GM12878 (cell line): ENCODE measurements at regions not wholly inside any gene's neighbourhood (a gene's known extent, or its start where the extent isn't known, plus 50 kb on each side); places are given as distances from the start of the nearest gene placed in this dataset.
A peak's percentile ranks its signal among the peaks of the same experiment; 100 is the strongest.

Experiments
- ATAC-seq: fragments of 200-7000 bp; cut with Tn5 transposase; 3 replicates; pipeline ENCODE4 v1.9.1; 2020; ENCODE audit warnings: mild to moderate bottlenecking, moderate library complexity
- BruUV-seq: library from RNA; stranded (reverse); fragments of 400-500 nt; replicated peaks from 2 replicates; lab custom pipeline; 2021; lab: Mats Ljungman, UMichigan
- CTCF ChIA-PET: fragments of 300-600 bp; sonication (Branson Sonifier 250); formaldehyde crosslinking; extraction: SDS; loops from one replicate; lab custom pipeline; 2021; ENCODE audit warnings: inconsistent platforms; lab: Yijun Ruan, JAX
- POLR2A ChIA-PET: fragments of 350-600 bp; formaldehyde crosslinking; extraction: SDS; loops from one replicate; lab custom pipeline; 2021; ENCODE audit warnings: inconsistent platforms; lab: Charles Lee
- RAD21 ChIA-PET: fragments of 300-600 bp; sonication (Branson Sonifier 250); formaldehyde crosslinking; loops from one replicate; lab custom pipeline; 2023; ENCODE audit warnings: antibody characterized with exemption; ENCODE audit not compliant: unreplicated experiment; lab: Charles Lee
- SMC1A ChIA-PET: fragments of 300-600 bp; sonication (Branson Sonifier 250); formaldehyde crosslinking; loops from one replicate; lab custom pipeline; 2023; ENCODE audit not compliant: unreplicated experiment, uncharacterized antibody; lab: Charles Lee
- DNase-seq: peaks from one replicate; pipeline ENCODE4 v3.0.0-alpha.2; 2011; ENCODE audit warnings: low read depth, low spot score
- FAIRE-seq: peaks from 3 replicates; lab custom pipeline; 2011; peaks lifted over from hg19 to GRCh38; lab: Jason Lieb, UNC
- H2AFZ ChIP-seq: 2 replicates; pipeline ENCODE4 v1.6.0; 2011; ENCODE audit warnings: low read depth, low read length, control low read depth; ENCODE audit not compliant: control insufficient read depth
- H3K27ac ChIP-seq: 2 replicates; pipeline ENCODE4 v1.5.1; 2011; ENCODE audit warnings: control low read depth; ENCODE audit not compliant: control insufficient read depth, insufficient read depth
- H3K27me3 ChIP-seq, 2 experiments: replicated peaks in 1 of 2; 2 replicates each; pipeline versions ENCODE4 v1.6.0 to v1.6.1; 2011; ENCODE audit warnings: low read length in 1 of 2; ENCODE audit not compliant: control insufficient read depth in 2 of 2, insufficient read depth in 2 of 2
- H3K36me3 ChIP-seq, 2 experiments: 2 replicates each; pipeline ENCODE4 v1.5.1; 2011; ENCODE audit warnings: low read length in 1 of 2; ENCODE audit not compliant: control insufficient read depth in 2 of 2, insufficient read depth in 2 of 2
- H3K4me1 ChIP-seq: 2 replicates; pipeline ENCODE4 v1.6.1; 2011; ENCODE audit warnings: mild to moderate bottlenecking, low read length, moderate library complexity, mixed read lengths; ENCODE audit not compliant: control insufficient read depth, insufficient read depth
- H3K4me2 ChIP-seq: 2 replicates; pipeline ENCODE4 v1.6.0; 2011; ENCODE audit warnings: control low read depth; ENCODE audit not compliant: control insufficient read depth, insufficient read depth
- H3K4me3 ChIP-seq: fragments of 200-600 bp; sonication (generic); 2 replicates; pipeline ENCODE4 v1.5.1; 2016
- H3K79me2 ChIP-seq: 2 replicates; pipeline ENCODE4 v1.6.0; 2011; ENCODE audit warnings: low read length; ENCODE audit not compliant: control insufficient read depth, insufficient read depth
- H3K9ac ChIP-seq: 2 replicates; pipeline ENCODE4 v1.8.0; 2011; ENCODE audit warnings: low read length, control low read depth, mixed read lengths; ENCODE audit not compliant: control insufficient read depth, insufficient read depth
- H3K9me3 ChIP-seq: replicated peaks from 3 replicates; pipeline ENCODE4 v1.5.1; 2011; ENCODE audit warnings: mild to moderate bottlenecking, low read length; ENCODE audit not compliant: control insufficient read depth, insufficient read depth
- H4K20me1 ChIP-seq: 2 replicates; pipeline ENCODE4 v1.6.0; 2011; ENCODE audit not compliant: control insufficient read depth, insufficient read depth
- ATF7 ChIP-seq: fragments of 450-650 bp; IDR thresholded peaks from 2 replicates; pipeline ENCODE4 v1.6.1; 2016; ENCODE audit warnings: low read depth, mild to moderate bottlenecking
- CEBPZ ChIP-seq: fragments of 150-350 bp; IDR thresholded peaks from 2 replicates; pipeline ENCODE4 v1.6.1; 2016; ENCODE audit warnings: low read depth, low read length
- CHD1 ChIP-seq: IDR thresholded peaks from 2 replicates; pipeline ENCODE4 v1.6.1; 2012; ENCODE audit warnings: low read depth, low read length, improper control_type of control experiment
- E2F4 ChIP-seq: IDR thresholded peaks from 2 replicates; pipeline ENCODE4 v1.6.1; 2012; ENCODE audit warnings: low read depth, low read length, improper control_type of control experiment
- HCFC1 ChIP-seq: fragments of 150-350 bp; IDR thresholded peaks from 2 replicates; pipeline ENCODE4 v1.6.1; 2014; ENCODE audit warnings: low read length
- HDGF ChIP-seq: fragments of 450-650 bp; IDR thresholded peaks from 2 replicates; pipeline ENCODE4 v1.6.1; 2016; ENCODE audit warnings: antibody characterized with exemption
- NFYB ChIP-seq: IDR thresholded peaks from 2 replicates; pipeline ENCODE4 v1.6.1; 2011; ENCODE audit warnings: low read depth, mild to moderate bottlenecking, low read length, improper control_type of control experiment, moderate library complexity; ENCODE audit not compliant: insufficient read depth
- NR2C1 ChIP-seq: fragments of 450-650 bp; IDR thresholded peaks from 2 replicates; pipeline ENCODE4 v1.6.1; 2017; ENCODE audit warnings: antibody characterized with exemption, mild to moderate bottlenecking, moderate library complexity
- SMARCA5 ChIP-seq: fragments of 450-650 bp; IDR thresholded peaks from 2 replicates; pipeline ENCODE4 v1.6.1; 2017; ENCODE audit warnings: mild to moderate bottlenecking
- SUZ12 ChIP-seq: fragments of 200-600 bp; sonication (generic); IDR thresholded peaks from one replicate; pipeline ENCODE4 v1.6.1; 2018; ENCODE audit warnings: antibody characterized with exemption, mild to moderate bottlenecking; ENCODE audit not compliant: unreplicated experiment
- TARDBP ChIP-seq: IDR thresholded peaks from 2 replicates; pipeline ENCODE4 v1.6.1; 2016; ENCODE audit warnings: borderline replicate concordance
- WGBS: methylation state at CpG from one replicate; pipeline ENCODE4 v1.1.6; 2016; ENCODE audit warnings: low lambda C conversion rate; ENCODE audit not compliant: insufficient replicate concordance, insufficient coverage; ENCODE audit errors: missing lambda C conversion rate; 5-methylcytosine and 5-hydroxymethylcytosine counted together
- in situ Hi-C: fragments of 300-500 bp; cut with MboI; formaldehyde crosslinking; loops from 9 replicates; pipeline ENCODE4 v1.14.3; 2018; ENCODE audit warnings: mixed read lengths
- intact Hi-C: fragments of 100-400 bp; cut with micrococcal nuclease; formaldehyde crosslinking; loops from one replicate; pipeline ENCODE4 v1.14.2; 2022; ENCODE audit not compliant: unreplicated experiment

GRCh38 chr2:61664190-61664589, 126.0 kb upstream of the XPO1 start:
- no TSS peak for BruUV-seq
- no peak for ATAC-seq
- no peak overlapping the region for H3K27ac ChIP-seq
- H3K9ac ChIP-seq = no peak overlapping the region
- no peaks in the 10 kb centered on the region for H3K27me3 ChIP-seq
- intact Hi-C loops = no loop called here
- TF ChIP-seq NR2C1 = no peak
- no peak for TF ChIP-seq NFYB
- TF ChIP-seq ATF7 = peak; percentile 59; the same call in 1 of the 2 replicates
- TF ChIP-seq, all 136 proteins: peak for 1
- H3K4me1 ChIP-seq = no peaks in the 10 kb centered on the region
- in situ Hi-C loops = no loop called here
- ChIA-PET SMC1A (interaction anchor here (1.2 kb wide), 2 partner anchors 12 to 130 kb away, joined by 3 to 4 read pairs; no protein-coding TSS in a partner anchor), CTCF (interaction anchor here (1.0 kb wide), 1 partner anchor 11 kb away, joined by 3 read pairs; no protein-coding TSS in a partner anchor), RAD21 (no interaction called here), POLR2A (no interaction called here)
- no peaks in the 10 kb centered on the region for H3K79me2 ChIP-seq
- no peaks in the 10 kb centered on the region for H3K36me3 ChIP-seq
- H2AFZ ChIP-seq = no peak overlapping the region
- H4K20me1 ChIP-seq = no peaks in the 10 kb centered on the region
- no peak overlapping the region for H3K4me2 ChIP-seq
- FAIRE-seq (no peak), DNase-seq (no peak)
- no peak overlapping the region for H3K4me3 ChIP-seq
- no peaks in the 10 kb centered on the region for H3K9me3 ChIP-seq
- 75% methylated on average over 1 of the region's 1 CpG for WGBS

- no peak for ATAC-seq
- no peak for DNase-seq
- CTCF ChIA-PET = interaction anchor here (1.1 to 1.2 kb wide), 3 partner anchors 17 to 110 kb away, joined by 3 to 5 read pairs (median 3); no protein-coding TSS in a partner anchor
- H3K4me3 ChIP-seq = no peak overlapping the region
- no peak for FAIRE-seq
- SMC1A ChIA-PET = interaction anchor here (1.2 to 1.9 kb wide), 3 partner anchors 8 to 128 kb away, joined by 3 to 5 read pairs (median 5); no protein-coding TSS in a partner anchor
- H3K9me3 ChIP-seq = no peaks in the 10 kb centered on the region
- no peak overlapping the region for H2AFZ ChIP-seq
- BruUV-seq = no TSS peak
- in situ Hi-C loops = no loop called here
- no peaks in the 10 kb centered on the region for H3K4me1 ChIP-seq
- no peak overlapping the region for H3K27ac ChIP-seq
- no peak overlapping the region for H3K4me2 ChIP-seq
- POLR2A ChIA-PET = interaction anchor here (1.0 kb wide), 1 partner anchor 19 kb away, joined by 3 read pairs; no protein-coding TSS in a partner anchor
- no peaks in the 10 kb centered on the region for H4K20me1 ChIP-seq
- WGBS = 79% methylated on average over 7 of the region's 7 CpGs
- H3K79me2 ChIP-seq = no peaks in the 10 kb centered on the region
- RAD21 ChIA-PET = interaction anchor here (0.6 kb wide), 1 partner anchor 217 kb away, joined by 3 read pairs; no protein-coding TSS in a partner anchor
- no peaks in the 10 kb centered on the region for H3K27me3 ChIP-seq
- intact Hi-C loops = no loop called here
- H3K36me3 ChIP-seq = no peaks in the 10 kb centered on the region
- H3K9ac ChIP-seq = no peak overlapping the region
- TF ChIP-seq NR2C1 (no peak), SMARCA5 (no peak), HDGF (no peak), E2F4 (no peak), SUZ12 (no peak), HCFC1 (no peak), TARDBP (no peak), CEBPZ (no peak), CHD1 (no peak)
Measured at GRCh38 chr2:61662990-61663389, 124.8 kb upstream of the XPO1 start.
